MM.1S (cell line): ENCODE measurements at regions not wholly inside any gene's neighbourhood (a gene's known extent, or its start where the extent isn't known, plus 50 kb on each side); places are given as distances from the start of the nearest gene placed in this dataset.

Source experiments
- DNase-seq: peaks from one replicate; pipeline ENCODE4 v3.0.0-alpha.2; 2015
- H2AFZ ChIP-seq: fragments of 300-600 bp; sonication (generic); 2 replicates; pipeline ENCODE4 v1.6.0; 2016; ENCODE audit warnings: antibody characterized with exemption, low read length
- H3F3A ChIP-seq: fragments of 300-600 bp; sonication (generic); 2 replicates; pipeline ENCODE4 v1.6.1; 2016; ENCODE audit warnings: mild to moderate bottlenecking, antibody characterized with exemption, low read length, moderate library complexity, mixed read lengths; ENCODE audit not compliant: insufficient read depth
- H3K27ac ChIP-seq: fragments of 300-600 bp; sonication (generic); 2 replicates; pipeline ENCODE4 v1.5.1; 2016; ENCODE audit warnings: mild to moderate bottlenecking, low read length
- H3K27me3 ChIP-seq: fragments of 300-600 bp; sonication (generic); replicated peaks from 2 replicates; pipeline ENCODE4 v1.6.0; 2016; ENCODE audit warnings: low read length; ENCODE audit not compliant: insufficient read depth
- H3K36me3 ChIP-seq: fragments of 300-600 bp; sonication (generic); replicated peaks from 2 replicates; pipeline ENCODE4 v1.6.1; 2016; ENCODE audit warnings: mild to moderate bottlenecking, low read length, mixed read lengths; ENCODE audit not compliant: insufficient read depth
- H3K4me1 ChIP-seq: fragments of 300-600 bp; sonication (generic); 2 replicates; pipeline ENCODE4 v1.6.1; 2016; ENCODE audit warnings: low read length, mixed read lengths
- H3K4me2 ChIP-seq: fragments of 300-600 bp; sonication (generic); 2 replicates; pipeline ENCODE4 v1.6.0; 2016; ENCODE audit warnings: low read depth, low read length
- H3K4me3 ChIP-seq: fragments of 300-600 bp; sonication (generic); 2 replicates; pipeline ENCODE4 v1.5.1; 2016; ENCODE audit warnings: low read length, mixed read lengths
- H3K79me2 ChIP-seq: fragments of 300-600 bp; sonication (generic); 2 replicates; pipeline ENCODE4 v1.6.1; 2016; ENCODE audit warnings: mixed run types, low read length, mixed read lengths
- H3K9ac ChIP-seq: fragments of 300-600 bp; sonication (generic); 2 replicates; pipeline ENCODE4 v1.6.1; 2016; ENCODE audit warnings: low read length, mixed read lengths
- H3K9me2 ChIP-seq: fragments of 300-600 bp; sonication (generic); replicated peaks from 2 replicates; pipeline ENCODE4 v1.6.1; 2016; ENCODE audit warnings: mild to moderate bottlenecking, low read length, mixed read lengths; ENCODE audit not compliant: insufficient read depth
- H3K9me3 ChIP-seq: fragments of 300-600 bp; sonication (generic); replicated peaks from 2 replicates; pipeline ENCODE4 v1.6.1; 2016; ENCODE audit warnings: mild to moderate bottlenecking, low read length, mixed read lengths; ENCODE audit not compliant: insufficient read depth
- H4K20me1 ChIP-seq: fragments of 300-600 bp; sonication (generic); 2 replicates; pipeline ENCODE4 v1.6.1; 2016; ENCODE audit warnings: mild to moderate bottlenecking, low read length, moderate library complexity, mixed read lengths; ENCODE audit not compliant: insufficient read depth
- EZH2 ChIP-seq: fragments of 300-600 bp; sonication (generic); optimal IDR thresholded peaks from 2 replicates; pipeline ENCODE3; 2017; ENCODE audit warnings: low read depth, mild to moderate bottlenecking, antibody characterized with exemption, low read length, mixed read lengths
- EZH2phosphoT487 ChIP-seq: fragments of 300-600 bp; sonication (generic); IDR thresholded peaks from 2 replicates; pipeline ENCODE4 v1.6.1; 2018; ENCODE audit warnings: antibody characterized with exemption, low read length
- TF ChIP-seq, protein P1 (sequence below): fragments of 300-600 bp; sonication (generic); IDR thresholded peaks from 2 replicates; pipeline ENCODE4 v1.5.1; 2016; ENCODE audit warnings: antibody characterized with exemption, low read length, mixed read lengths

DNA sequence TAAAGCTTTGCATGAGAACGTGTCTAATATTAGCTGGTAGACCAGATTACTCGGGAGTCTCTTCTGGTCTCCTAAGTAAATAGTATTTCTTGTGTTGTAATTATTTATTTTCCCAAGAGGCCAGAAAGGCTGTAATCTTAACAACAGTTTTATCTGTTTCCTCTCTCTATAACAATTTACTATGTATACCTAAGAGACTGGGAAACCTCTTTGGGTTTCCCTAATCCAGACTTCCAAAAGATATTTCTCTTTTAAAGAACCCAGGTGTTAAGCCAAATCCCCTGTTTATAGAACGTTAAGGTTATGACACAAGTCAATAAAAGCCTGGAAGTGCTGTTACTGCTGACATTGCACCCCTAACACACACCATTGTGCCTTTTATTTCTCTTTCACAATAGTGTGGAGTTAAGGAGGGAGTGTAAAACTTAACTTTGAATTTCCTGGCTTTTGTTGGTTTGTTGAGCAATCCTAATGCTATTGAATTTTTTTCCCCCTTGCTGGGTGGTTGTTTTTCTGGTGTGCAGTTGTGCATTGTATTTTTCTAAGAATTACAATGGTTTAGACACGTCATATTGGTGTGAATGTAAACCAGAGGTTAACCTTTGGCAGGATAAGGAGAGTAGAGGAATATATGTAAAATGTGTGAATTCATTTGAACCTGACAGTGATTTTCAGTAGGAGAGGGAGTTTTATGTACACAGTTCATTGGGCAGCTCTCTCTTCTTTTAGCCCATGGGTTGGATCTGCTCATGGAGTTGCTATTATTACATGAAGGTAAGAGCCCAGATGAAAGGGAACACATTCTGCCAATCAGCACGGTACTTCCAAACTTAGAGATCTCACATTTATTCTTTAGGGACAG is 192.8 kb downstream of the MTX2 start:
- Histone ChIP-seq H3K27ac (no peak overlapping the region), H2AFZ (no peak overlapping the region)

DNA sequence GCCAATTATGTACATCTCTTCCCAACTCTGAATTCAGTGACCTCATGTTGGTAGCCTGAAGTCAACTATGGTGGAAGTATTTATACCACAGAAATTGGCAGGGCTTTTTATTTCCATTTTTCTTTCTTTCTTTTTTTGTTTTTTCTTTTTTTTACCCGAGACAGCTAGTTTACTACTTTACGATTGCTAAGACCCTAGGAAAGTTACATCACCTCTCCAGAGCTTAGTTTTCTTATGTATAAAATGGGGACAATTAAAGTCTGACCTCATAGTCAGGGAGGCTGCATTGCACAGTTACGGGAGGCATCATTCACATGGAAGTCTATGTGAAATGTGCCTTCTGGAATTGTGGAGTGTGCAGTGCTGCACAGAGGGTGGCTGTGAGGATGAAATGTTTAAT is 194.3 kb downstream of the MTX2 start:
- no peak overlapping the region for H3K9ac ChIP-seq
- no peaks in the 10 kb centered on the region for H3K27me3 ChIP-seq
- no peaks in the 10 kb centered on the region for H3K9me3 ChIP-seq
- TF ChIP-seq, protein P1, sequence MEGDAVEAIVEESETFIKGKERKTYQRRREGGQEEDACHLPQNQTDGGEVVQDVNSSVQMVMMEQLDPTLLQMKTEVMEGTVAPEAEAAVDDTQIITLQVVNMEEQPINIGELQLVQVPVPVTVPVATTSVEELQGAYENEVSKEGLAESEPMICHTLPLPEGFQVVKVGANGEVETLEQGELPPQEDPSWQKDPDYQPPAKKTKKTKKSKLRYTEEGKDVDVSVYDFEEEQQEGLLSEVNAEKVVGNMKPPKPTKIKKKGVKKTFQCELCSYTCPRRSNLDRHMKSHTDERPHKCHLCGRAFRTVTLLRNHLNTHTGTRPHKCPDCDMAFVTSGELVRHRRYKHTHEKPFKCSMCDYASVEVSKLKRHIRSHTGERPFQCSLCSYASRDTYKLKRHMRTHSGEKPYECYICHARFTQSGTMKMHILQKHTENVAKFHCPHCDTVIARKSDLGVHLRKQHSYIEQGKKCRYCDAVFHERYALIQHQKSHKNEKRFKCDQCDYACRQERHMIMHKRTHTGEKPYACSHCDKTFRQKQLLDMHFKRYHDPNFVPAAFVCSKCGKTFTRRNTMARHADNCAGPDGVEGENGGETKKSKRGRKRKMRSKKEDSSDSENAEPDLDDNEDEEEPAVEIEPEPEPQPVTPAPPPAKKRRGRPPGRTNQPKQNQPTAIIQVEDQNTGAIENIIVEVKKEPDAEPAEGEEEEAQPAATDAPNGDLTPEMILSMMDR = no peak
- TF ChIP-seq EZH2phosphoT487 (no peak), EZH2 (no peak)
- H3K4me1 ChIP-seq = no peaks in the 10 kb centered on the region
- no peaks in the 10 kb centered on the region for H3F3A ChIP-seq
- H3K79me2 ChIP-seq = no peaks in the 10 kb centered on the region
- no peak overlapping the region for H3K27ac ChIP-seq
- H3K4me2 ChIP-seq = no peak overlapping the region
- no peak for DNase-seq
- no peaks in the 10 kb centered on the region for H3K36me3 ChIP-seq
- H3K9me2 ChIP-seq = no peaks in the 10 kb centered on the region
- no peak overlapping the region for H2AFZ ChIP-seq
- H3K4me3 ChIP-seq = no peak overlapping the region
- H4K20me1 ChIP-seq = no peaks in the 10 kb centered on the region

More for the DNA sequence above, 192.8 kb downstream of the MTX2 start:
- H3K4me2 ChIP-seq = no peak overlapping the region
- H3K4me3 ChIP-seq = no peak overlapping the region
- DNase-seq = no peak
- H3K9ac ChIP-seq = no peak overlapping the region
- H3K27me3 ChIP-seq = no peaks in the 10 kb centered on the region
- no peaks in the 10 kb centered on the region for H3K4me1 ChIP-seq
- H3K9me3 ChIP-seq = no peaks in the 10 kb centered on the region
- no peaks in the 10 kb centered on the region for H3K79me2 ChIP-seq
- H4K20me1 ChIP-seq = no peaks in the 10 kb centered on the region
- no peaks in the 10 kb centered on the region for H3F3A ChIP-seq
- no peaks in the 10 kb centered on the region for H3K9me2 ChIP-seq
- no peaks in the 10 kb centered on the region for H3K36me3 ChIP-seq
- TF ChIP-seq EZH2phosphoT487 = no peak
- TF ChIP-seq EZH2 = no peak
- TF ChIP-seq, protein P1 = no peak

DNA sequence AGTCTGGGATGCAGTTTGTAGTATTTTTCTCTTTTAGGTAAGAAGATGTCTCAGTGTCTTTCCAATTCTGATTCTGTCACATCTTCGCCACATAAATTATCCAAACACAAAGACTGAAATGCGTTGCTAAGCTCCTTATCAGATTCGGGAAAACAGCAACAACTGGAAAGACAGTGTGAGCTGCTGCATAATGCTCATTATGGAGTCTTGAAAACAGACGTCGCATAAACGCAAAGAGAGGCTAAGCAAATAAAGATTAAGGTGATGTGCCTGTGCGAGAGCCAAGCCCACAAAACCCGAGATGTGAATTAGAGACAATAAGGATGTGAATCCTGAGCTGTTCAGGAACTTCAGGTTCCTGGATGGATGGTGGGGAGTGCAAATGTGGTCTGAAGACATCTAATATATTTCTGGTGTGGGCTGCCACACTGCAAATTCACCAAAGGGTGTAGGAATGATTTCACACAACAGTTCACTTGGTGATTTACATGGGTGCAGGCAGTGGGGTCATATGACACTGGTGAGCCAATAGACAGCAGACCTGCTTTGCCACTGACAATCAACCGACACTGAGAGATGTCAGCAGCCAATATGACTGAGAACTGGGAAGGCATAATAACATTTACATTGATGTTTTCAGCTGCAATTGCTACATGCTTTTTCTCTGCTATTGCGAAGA is 195.8 kb downstream of the MTX2 start:
- Histone ChIP-seq H2AFZ (no peak overlapping the region), H3K4me1 (no peaks in the 10 kb centered on the region), H3K36me3 (no peaks in the 10 kb centered on the region), H3K4me2 (no peak overlapping the region), H4K20me1 (no peaks in the 10 kb centered on the region), H3K79me2 (no peaks in the 10 kb centered on the region), H3K9ac (no peak overlapping the region), H3K27me3 (no peaks in the 10 kb centered on the region), H3K9me2 (no peaks in the 10 kb centered on the region), H3K4me3 (no peak overlapping the region), H3F3A (no peaks in the 10 kb centered on the region), H3K27ac (no peak overlapping the region), H3K9me3 (0 out of 2 replicates have a peak, but pooled peaks cover 3% of the 10 kb centered on the region)
- no peak for DNase-seq
- TF ChIP-seq EZH2 (no peak), EZH2phosphoT487 (no peak)
- TF ChIP-seq, protein P1 = no peak
